ENCODE measurements at regions not wholly inside any gene's neighbourhood (a gene's known extent, or its start where the extent isn't known, plus 50 kb on each side); places are given as distances from the start of the nearest gene placed in this dataset.

- DNase-seq: no peak
Measured at GRCh38 chr4:110900213-110900769, 277.4 kb upstream of the PITX2 start.

- DNase-seq: no peak
Measured at GRCh38 chr4:110902500-110902899, 279.6 kb upstream of the PITX2 start.

- DNase-seq: no peak
Measured at GRCh38 chr4:110904435-110905065, 281.7 kb upstream of the PITX2 start.

- DNase-seq: no peak
Measured at GRCh38 chr4:110905367-110905766, 282.5 kb upstream of the PITX2 start.

- DNase-seq: no peak
Measured at GRCh38 chr4:110907801-110908313, 285.0 kb upstream of the PITX2 start.

GRCh38 chr4:110914791-110915190, 291.9 kb upstream of the PITX2 start:
- DNase-seq: no peak

- DNase-seq: no peak
Measured at GRCh38 chr4:110915301-110915700, 292.4 kb upstream of the PITX2 start.

GRCh38 chr4:110916505-110916904, 293.6 kb upstream of the PITX2 start:
- no peak for DNase-seq

- no peak for DNase-seq
Measured at GRCh38 chr4:110917835-110918234, 295.0 kb upstream of the PITX2 start.

GRCh38 chr4:110920990-110921389, 298.1 kb upstream of the PITX2 start:
- DNase-seq: no peak

- DNase-seq: no peak
Measured at GRCh38 chr4:110924761-110925160, 301.9 kb upstream of the PITX2 start.

GRCh38 chr4:110926841-110927400, 304.0 kb upstream of the PITX2 start:
- no peak for DNase-seq

- no peak for DNase-seq
Measured at GRCh38 chr4:110933341-110933740, 310.5 kb upstream of the PITX2 start.

GRCh38 chr4:110944501-110944900, 321.6 kb upstream of the PITX2 start:
- no peak for DNase-seq

- DNase-seq: no peak
Measured at GRCh38 chr4:110945600-110945999, 322.7 kb upstream of the PITX2 start.

GRCh38 chr4:110949542-110949941, 326.7 kb upstream of the PITX2 start:
- no peak for DNase-seq

- no peak for DNase-seq
Measured at GRCh38 chr4:110950731-110951130, 327.9 kb upstream of the PITX2 start.

- no peak for DNase-seq
Measured at GRCh38 chr4:110953191-110953590, 330.3 kb upstream of the PITX2 start.

GRCh38 chr4:110953898-110954297, 331.0 kb upstream of the PITX2 start:
- no peak for DNase-seq

GRCh38 chr4:110955748-110956147, 332.9 kb upstream of the PITX2 start:
- no peak for DNase-seq

- DNase-seq: no peak
Measured at GRCh38 chr4:110959041-110959643, 336.3 kb upstream of the PITX2 start.

GRCh38 chr4:110961066-110961465, 338.2 kb upstream of the PITX2 start:
- DNase-seq: no peak

GRCh38 chr4:110962616-110963015, 339.7 kb upstream of the PITX2 start:
- no peak for DNase-seq

GRCh38 chr4:110963662-110964280, 340.9 kb upstream of the PITX2 start:
- DNase-seq: no peak
